GM13977 (cell line): ENCODE measurements at regions not wholly inside any gene's neighbourhood (a gene's known extent, or its start where the extent isn't known, plus 50 kb on each side); places are given as distances from the start of the nearest gene placed in this dataset.

Source experiments
- DNase-seq: peaks from one replicate; pipeline ENCODE4 v3.0.0; 2012; ENCODE audit warnings: low spot score
- CTCF ChIP-seq: IDR thresholded peaks from 2 replicates; pipeline ENCODE4 v1.5.1; 2012; ENCODE audit warnings: mild to moderate bottlenecking, control low read depth; ENCODE audit not compliant: insufficient read depth; ENCODE audit errors: extremely low read depth, missing control alignments
- in situ Hi-C: fragments of 300-500 bp; cut with MboI; formaldehyde crosslinking; loops from one replicate; pipeline ENCODE4 v1.12.0; 2022; ENCODE audit warnings: low sequenced_read_pairs, low pct_unique_long_range_greater_than_20kb, mixed read lengths, inconsistent platforms; ENCODE audit not compliant: unreplicated experiment

- in situ Hi-C loops = no loop called here
- TF ChIP-seq CTCF = no peak
- DNase-seq = no peak
These were observed 188.9 kb upstream of the PLXNA2 start for GRCh38 chr1:208433086-208433485.

- DNase-seq = no peak
- in situ Hi-C loops = no loop called here
- TF ChIP-seq CTCF = no peak
These were observed 189.8 kb upstream of the PLXNA2 start for GRCh38 chr1:208433971-208434370.

GRCh38 chr1:208437401-208437800 is 193.2 kb upstream of the PLXNA2 start:
- in situ Hi-C loops = no loop called here
- DNase-seq = no peak
- no peak for TF ChIP-seq CTCF

- TF ChIP-seq CTCF = no peak
- in situ Hi-C loops = no loop called here
- DNase-seq = no peak
These were observed 194.0 kb upstream of the PLXNA2 start for GRCh38 chr1:208438112-208438699.

GRCh38 chr1:208445758-208446203 is 201.6 kb upstream of the PLXNA2 start:
- no peak for TF ChIP-seq CTCF
- in situ Hi-C loops = no loop called here
- DNase-seq = no peak

- DNase-seq = no peak
- no peak for TF ChIP-seq CTCF
- in situ Hi-C loops = no loop called here
These were observed 202.1 kb upstream of the PLXNA2 start for GRCh38 chr1:208446271-208446691.
